Neural progenitor cell (in vitro differentiated cells): ENCODE measurements at regions not wholly inside any gene's neighbourhood (a gene's known extent, or its start where the extent isn't known, plus 50 kb on each side); places are given as distances from the start of the nearest gene placed in this dataset.

ENCODE experiments used
- DNase-seq: peaks from one replicate; pipeline ENCODE4 v3.0.0-alpha.2; 2016; ENCODE audit warnings: low spot score
- H2AFZ ChIP-seq: fragments of 200-600 bp; sonication (generic); replicated peaks from 2 replicates; pipeline ENCODE4 v1.6.1; 2016; ENCODE audit warnings: antibody characterized with exemption
- H3F3A ChIP-seq: fragments of 200-600 bp; sonication (generic); 2 replicates; pipeline ENCODE4 v1.6.1; 2016; ENCODE audit warnings: antibody characterized with exemption, low read depth
- H3K27ac ChIP-seq: fragments of 200-600 bp; sonication (generic); 2 replicates; pipeline ENCODE4 v1.5.1; 2016; ENCODE audit warnings: mild to moderate bottlenecking
- H3K27me3 ChIP-seq: fragments of 200-600 bp; sonication (generic); 2 replicates; pipeline ENCODE4 v1.6.1; 2016; ENCODE audit warnings: mild to moderate bottlenecking, moderate library complexity
- H3K36me3 ChIP-seq: fragments of 200-600 bp; sonication (generic); 2 replicates; pipeline ENCODE4 v1.5.1; 2016
- H3K4me1 ChIP-seq: fragments of 200-600 bp; sonication (generic); 2 replicates; pipeline ENCODE4 v1.6.1; 2016; ENCODE audit warnings: mixed run types
- H3K4me2 ChIP-seq: fragments of 200-600 bp; sonication (generic); 2 replicates; pipeline ENCODE4 v1.6.1; 2016
- H3K4me3 ChIP-seq: fragments of 200-600 bp; sonication (generic); 2 replicates; pipeline ENCODE4 v1.5.1; 2016
- H3K79me2 ChIP-seq: fragments of 200-600 bp; sonication (generic); 2 replicates; pipeline ENCODE4 v1.6.1; 2016; ENCODE audit warnings: low read depth
- H3K9ac ChIP-seq: fragments of 200-600 bp; sonication (generic); 2 replicates; pipeline ENCODE4 v1.6.1; 2016
- H3K9me3 ChIP-seq: fragments of 200-600 bp; sonication (generic); 2 replicates; pipeline ENCODE4 v1.5.1; 2016; ENCODE audit warnings: low read depth
- H4K20me1 ChIP-seq: fragments of 200-600 bp; sonication (generic); 2 replicates; pipeline ENCODE4 v1.6.1; 2016; ENCODE audit warnings: low read depth
- H3K27ac Mint-ChIP-seq: 3 replicates; pipeline ENCODE4 v1.8.0; 2021; ENCODE audit warnings: mixed read lengths
- H3K27me3 Mint-ChIP-seq: 2 replicates; pipeline ENCODE4 v1.8.0; 2022; ENCODE audit warnings: low read depth, mild to moderate bottlenecking, inconsistent platforms, moderate library complexity, mixed read lengths; ENCODE audit not compliant: insufficient read depth
- H3K36me3 Mint-ChIP-seq: 3 replicates; pipeline ENCODE4 v1.8.0; 2021; ENCODE audit warnings: mixed read lengths
- H3K4me1 Mint-ChIP-seq: 3 replicates; pipeline ENCODE4 v1.8.0; 2021; ENCODE audit warnings: mixed read lengths
- H3K4me3 Mint-ChIP-seq: 3 replicates; pipeline ENCODE4 v1.8.0; 2021; ENCODE audit warnings: mild to moderate bottlenecking, moderate library complexity, mixed read lengths
- H3K9me3 Mint-ChIP-seq: 3 replicates; pipeline ENCODE4 v1.8.0; 2020; ENCODE audit warnings: mixed read lengths
- CTCF ChIP-seq: fragments of 200-600 bp; sonication (generic); IDR thresholded peaks from 2 replicates; pipeline ENCODE4 v1.5.1; 2017; ENCODE audit warnings: antibody characterized with exemption, mild to moderate bottlenecking
- EZH2 ChIP-seq: fragments of 200-600 bp; sonication (generic); IDR thresholded peaks from 2 replicates; pipeline ENCODE4 v1.6.1; 2017; ENCODE audit warnings: antibody characterized with exemption, mild to moderate bottlenecking, moderate library complexity
- EZH2phosphoT487 ChIP-seq: fragments of 200-600 bp; sonication (generic); IDR thresholded peaks from 2 replicates; pipeline ENCODE4 v1.6.1; 2017; ENCODE audit warnings: antibody characterized with exemption

GRCh38 chr5:15393146-15393545 lies 106.8 kb upstream of the FBXL7 start:
- H3K9me3 ChIP-seq: no peaks in the 10 kb centered on the region
- TF ChIP-seq CTCF: no peak

GRCh38 chr5:15391704-15392397 lies 108.1 kb upstream of the FBXL7 start:
- Mint-ChIP-seq H3K27me3 (no peaks in the 10 kb centered on the region), H3K4me1 (peaks cover 27% of the 10 kb centered on the region), H3K27ac (no peak overlapping the region), H3K9me3 (peaks cover 17% of the 10 kb centered on the region), H3K4me3 (no peak overlapping the region), H3K36me3 (no peaks in the 10 kb centered on the region)
- Histone ChIP-seq H3K9ac (no peak overlapping the region), H3F3A (peaks cover 18% of the 10 kb centered on the region), H2AFZ (peak overlapping the region; percentile 72), H3K4me3 (no peak overlapping the region), H3K79me2 (no peaks in the 10 kb centered on the region), H3K27me3 (no peaks in the 10 kb centered on the region), H3K4me2 (peak overlapping the region; percentile 58), H3K36me3 (no peaks in the 10 kb centered on the region), H3K4me1 (peaks cover 11% of the 10 kb centered on the region), H3K9me3 (no peaks in the 10 kb centered on the region), H3K27ac (no peak overlapping the region), H4K20me1 (no peaks in the 10 kb centered on the region)
- peak; percentile 36 for DNase-seq
- TF ChIP-seq EZH2: no peak
- no peak for TF ChIP-seq EZH2phosphoT487
- TF ChIP-seq CTCF: no peak

More at GRCh38 chr5:15393146-15393545, 106.8 kb upstream of the FBXL7 start:
- H3K79me2 ChIP-seq: no peaks in the 10 kb centered on the region
- H3K36me3 Mint-ChIP-seq: no peaks in the 10 kb centered on the region
- H3K27me3 ChIP-seq: no peaks in the 10 kb centered on the region
- H4K20me1 ChIP-seq: no peaks in the 10 kb centered on the region
- H3K4me3 Mint-ChIP-seq: no peak overlapping the region
- no peaks in the 10 kb centered on the region for H3K27me3 Mint-ChIP-seq
- H2AFZ ChIP-seq: no peak overlapping the region
- no peak overlapping the region for H3K27ac Mint-ChIP-seq
- no peak overlapping the region for H3K4me2 ChIP-seq
- H3K4me3 ChIP-seq: no peak overlapping the region
- H3K4me1 ChIP-seq: peaks cover 11% of the 10 kb centered on the region
- no peaks in the 10 kb centered on the region for H3K36me3 ChIP-seq
- H3K4me1 Mint-ChIP-seq: peaks cover 18% of the 10 kb centered on the region
- H3K9ac ChIP-seq: no peak overlapping the region
- H3F3A ChIP-seq: peaks cover 18% of the 10 kb centered on the region
- H3K27ac ChIP-seq: no peak overlapping the region
- peaks cover 13% of the 10 kb centered on the region for H3K9me3 Mint-ChIP-seq
- no peak for DNase-seq

GRCh38 chr5:15388866-15389265 lies 111.1 kb upstream of the FBXL7 start:
- Histone ChIP-seq H4K20me1 (no peaks in the 10 kb centered on the region), H3K79me2 (no peaks in the 10 kb centered on the region), H3K36me3 (no peaks in the 10 kb centered on the region), H3K27me3 (no peaks in the 10 kb centered on the region), H3K27ac (no peak overlapping the region), H3K9ac (no peak overlapping the region), H3K9me3 (no peaks in the 10 kb centered on the region), H3K4me1 (peaks cover 11% of the 10 kb centered on the region), H2AFZ (no peak overlapping the region), H3K4me3 (no peak overlapping the region), H3K4me2 (no peak overlapping the region), H3F3A (peaks cover 4% of the 10 kb centered on the region)
- Mint-ChIP-seq H3K9me3 (peaks cover 6% of the 10 kb centered on the region), H3K27me3 (peaks cover 2% of the 10 kb centered on the region), H3K4me3 (no peak overlapping the region), H3K36me3 (no peaks in the 10 kb centered on the region), H3K27ac (no peak overlapping the region), H3K4me1 (peaks cover 27% of the 10 kb centered on the region)
- DNase-seq: no peak
- TF ChIP-seq CTCF: no peak
- TF ChIP-seq EZH2: no peak
- no peak for TF ChIP-seq EZH2phosphoT487
